GM12874 (cell line): ENCODE measurements at regions not wholly inside any gene's neighbourhood (a gene's known extent, or its start where the extent isn't known, plus 50 kb on each side); places are given as distances from the start of the nearest gene placed in this dataset.

Source experiments
- CTCF ChIP-seq: IDR thresholded peaks from 2 replicates; pipeline ENCODE4 v1.5.1; 2011; ENCODE audit warnings: low read depth, mild to moderate bottlenecking, control low read depth, low read length, moderate library complexity; ENCODE audit not compliant: insufficient read depth

DNA sequence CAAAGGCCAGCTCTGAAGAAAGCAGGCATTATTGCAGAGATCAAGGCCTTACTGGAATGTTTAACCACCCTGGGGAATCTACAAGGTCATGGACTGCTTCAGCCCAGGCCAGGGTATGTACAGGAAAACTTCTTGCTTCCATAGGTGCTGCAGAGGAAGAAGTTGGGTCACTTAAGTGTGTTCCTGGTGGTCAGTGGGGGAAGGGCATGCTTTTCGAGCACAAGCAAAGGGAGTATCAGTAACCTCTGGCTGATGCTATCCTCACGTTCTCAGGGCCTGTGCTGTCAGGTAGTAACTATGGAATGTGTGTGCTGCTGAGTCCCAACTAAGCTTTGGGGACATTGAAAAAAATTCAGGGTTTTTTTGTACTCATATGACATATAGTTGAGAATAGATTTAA is 234.0 kb upstream of the SP4 start:
- TF ChIP-seq CTCF = no peak

GRCh38 chr7:21194936-21195335 is 232.9 kb upstream of the SP4 start:
- no peak for TF ChIP-seq CTCF

DNA sequence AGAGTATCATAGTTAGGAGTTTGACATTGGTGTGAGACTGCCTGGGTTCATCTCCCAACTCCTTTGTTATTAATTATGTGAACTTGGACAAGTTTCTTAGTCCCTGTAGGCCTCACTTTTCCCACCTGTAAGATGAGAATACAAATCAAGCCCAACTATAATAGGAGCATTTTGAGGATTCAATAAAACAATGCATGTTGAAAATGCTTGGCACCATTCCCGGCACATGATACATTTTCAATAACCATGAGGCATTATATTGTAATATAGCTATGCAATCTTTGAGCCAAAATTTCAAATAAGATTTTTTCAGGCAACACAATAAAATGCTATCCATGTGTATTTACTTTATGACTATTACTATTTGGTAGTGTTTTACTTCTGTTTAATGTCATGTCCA is 229.0 kb upstream of the SP4 start:
- no peak for TF ChIP-seq CTCF

DNA sequence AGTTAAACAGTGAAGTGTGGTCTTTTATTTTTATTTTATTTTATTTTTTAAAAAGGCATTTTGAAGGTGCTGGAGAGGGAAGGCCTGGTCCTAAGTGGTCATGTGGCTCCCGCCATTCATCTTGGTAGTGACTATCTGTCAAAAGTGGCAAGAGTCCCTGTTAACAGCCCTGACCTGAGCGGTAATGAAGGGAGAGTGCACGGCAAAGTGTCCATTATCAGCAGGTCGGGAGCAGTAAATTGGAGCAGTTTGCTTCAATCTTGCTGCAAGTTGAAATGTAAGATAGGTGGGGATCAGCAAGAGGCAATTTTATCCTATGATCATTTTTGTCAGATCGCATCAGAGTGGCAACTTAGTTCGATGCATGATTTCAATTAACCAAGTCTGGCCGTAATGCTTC is 227.4 kb upstream of the SP4 start:
- TF ChIP-seq CTCF = no peak

DNA sequence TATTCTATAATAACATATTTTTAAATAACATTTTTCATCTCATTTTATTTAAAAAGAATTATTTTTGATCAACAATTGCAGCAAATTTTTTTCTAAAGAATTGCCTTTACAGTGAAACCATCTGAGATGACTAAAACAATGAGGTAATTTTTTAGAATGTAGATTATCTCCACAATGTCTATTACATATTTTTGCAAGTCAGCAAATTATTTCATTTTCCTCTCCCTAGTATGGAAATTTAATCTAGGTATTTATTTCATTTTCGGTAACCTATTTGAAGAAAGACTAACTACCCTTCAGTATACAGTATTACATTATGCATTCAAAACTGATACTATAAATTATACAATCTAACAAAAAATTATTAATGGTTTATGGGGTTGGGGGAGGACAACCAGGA is 213.2 kb upstream of the SP4 start:
- no peak for TF ChIP-seq CTCF

GRCh38 chr7:21215307-21215706 is 212.6 kb upstream of the SP4 start:
- TF ChIP-seq CTCF = no peak

- TF ChIP-seq CTCF = no peak
Observed at GRCh38 chr7:21217365-21217764, 210.5 kb upstream of the SP4 start.

GRCh38 chr7:21218155-21218554 is 209.7 kb upstream of the SP4 start:
- TF ChIP-seq CTCF = no peak
